MM.1S (cell line): ENCODE measurements at regions not wholly inside any gene's neighbourhood (a gene's known extent, or its start where the extent isn't known, plus 50 kb on each side); places are given as distances from the start of the nearest gene placed in this dataset.

Experiments used
- CTCF ChIP-seq: fragments of 300-600 bp; sonication (generic); IDR thresholded peaks from 2 replicates; pipeline ENCODE4 v1.5.1; 2016; ENCODE audit warnings: antibody characterized with exemption, low read length, mixed read lengths
- EZH2 ChIP-seq: fragments of 300-600 bp; sonication (generic); optimal IDR thresholded peaks from 2 replicates; pipeline ENCODE3; 2017; ENCODE audit warnings: low read depth, mild to moderate bottlenecking, antibody characterized with exemption, low read length, mixed read lengths

GRCh38 chr9:91160181-91160580 is 201.5 kb downstream of the AUH start:
- no peak for TF ChIP-seq CTCF
- TF ChIP-seq EZH2 = no peak
